ENCODE measurements at regions not wholly inside any gene's neighbourhood (a gene's known extent, or its start where the extent isn't known, plus 50 kb on each side); places are given as distances from the start of the nearest gene placed in this dataset.

DNA sequence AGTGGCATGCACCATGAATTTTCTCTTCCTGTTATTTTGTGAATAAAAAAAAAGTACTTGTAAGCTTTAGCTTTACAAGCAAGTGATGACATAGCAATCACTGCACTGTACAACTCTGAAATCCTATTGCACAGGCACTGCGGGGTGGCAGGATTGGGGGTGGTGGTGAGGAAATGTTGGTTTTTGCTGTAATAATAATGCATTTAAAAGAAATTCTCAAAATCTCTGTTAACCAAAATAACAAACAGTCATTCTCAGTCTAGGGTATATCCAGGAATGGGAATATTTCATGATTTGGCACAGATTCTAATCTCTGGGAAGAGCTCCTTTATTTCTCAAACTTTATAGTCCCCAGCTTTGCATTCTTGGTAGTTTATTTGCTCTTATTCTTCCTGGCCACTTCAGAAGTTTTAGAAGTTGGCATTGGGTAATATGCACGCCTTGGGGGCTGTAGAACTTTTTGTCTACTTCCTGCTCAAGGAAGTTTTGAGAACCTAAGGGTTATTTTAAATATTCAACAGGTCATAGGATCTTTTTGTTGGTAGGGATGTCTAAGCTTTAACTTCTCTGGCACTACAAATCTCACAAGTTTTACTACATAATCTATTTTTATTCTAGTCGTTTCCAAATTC is 353.0 kb upstream of the KLF12 start:
- no peak overlapping the region for H2AFZ ChIP-seq (ENCODE audit: control insufficient read depth, low read length)
- no peak for TF ChIP-seq EZH2 (IDR thresholded peaks at IDR 0.05; ENCODE audit: low read length)
- no peak for TF ChIP-seq CTCF (optimal IDR thresholded peaks at IDR 0.05 in 1 of 3, IDR thresholded peaks at IDR 0.05 in 1 of 3, conservative IDR thresholded peaks at IDR 0.05 in 1 of 3; ENCODE audit: extremely low read depth in 1 of 3, insufficient read depth in 2 of 3, low read length in 3 of 3)
- no peak for DNase-seq (ENCODE audit: low read depth, low spot score)
- no peaks in the 10 kb centered on the region for H4K20me1 ChIP-seq (ENCODE audit: control insufficient read depth, extremely low read depth, insufficient read depth, low read length)
- FAIRE-seq: no peak
- no peaks in the 10 kb centered on the region for H3K36me3 ChIP-seq (ENCODE audit: control insufficient read depth in 2 of 2, extremely low read depth in 1 of 2, insufficient read depth in 2 of 2, low read length in 2 of 2)
- dilution Hi-C loops (cut with MboI; ENCODE audit: extremely low pct_ligation_motif_present, low sequenced_read_pairs): no loop called here
- H3K4me2 ChIP-seq (ENCODE audit: control insufficient read depth, extremely low read depth, insufficient read depth, low read depth, low read length): no peak overlapping the region
- no peak overlapping the region for H3K9ac ChIP-seq (ENCODE audit: control insufficient read depth, extremely low read depth, insufficient read depth, low read length)
- no peaks in the 10 kb centered on the region for H3K9me1 ChIP-seq (ENCODE audit: control insufficient read depth, extremely low read depth, insufficient read depth, low read length)
- no peaks in the 10 kb centered on the region for H3K79me2 ChIP-seq (ENCODE audit: control insufficient read depth, insufficient read depth, low read length)
- no peaks in the 10 kb centered on the region for H3K4me1 ChIP-seq (ENCODE audit: control insufficient read depth, extremely low read depth, insufficient read depth, low read length)
- no peaks in the 10 kb centered on the region for H3K27me3 ChIP-seq (ENCODE audit: control insufficient read depth, extremely low read depth, insufficient read depth, low read length)
- no peaks in the 10 kb centered on the region for H3K9me3 ChIP-seq (ENCODE audit: control insufficient read depth, low read depth, low read length)
- no peak overlapping the region for H3K27ac ChIP-seq (ENCODE audit: control insufficient read depth, insufficient read depth, low read length)
- no peak overlapping the region for H3K4me3 ChIP-seq (ENCODE audit: control insufficient read depth in 2 of 3, extremely low read depth in 1 of 3, insufficient read depth in 2 of 3, low read depth in 1 of 3, low read length in 3 of 3)

DNA sequence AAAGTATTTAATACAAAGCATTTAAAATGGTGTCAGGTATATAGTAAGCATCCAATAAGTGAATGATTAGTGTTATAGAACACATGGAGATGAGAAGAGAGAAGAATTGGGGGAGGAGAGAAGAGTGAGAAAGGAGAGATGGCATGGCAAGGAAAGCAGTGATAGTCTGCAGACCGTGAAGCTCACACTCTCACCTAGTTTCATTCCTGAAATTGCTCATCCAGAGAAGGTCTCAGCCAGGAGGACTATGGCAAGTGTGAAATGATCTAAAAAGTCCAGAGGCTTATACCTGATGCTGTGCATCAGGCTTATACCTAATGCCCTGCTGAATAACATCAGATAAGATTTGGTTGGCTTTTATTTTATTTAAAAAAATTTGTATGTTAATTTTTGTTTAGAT is 351.6 kb upstream of the KLF12 start:
- Histone ChIP-seq H3K9ac (ENCODE audit: control insufficient read depth, extremely low read depth, insufficient read depth, low read length) (no peak overlapping the region), H3K4me2 (ENCODE audit: control insufficient read depth, extremely low read depth, insufficient read depth, low read depth, low read length) (no peak overlapping the region), H3K4me3 (ENCODE audit: control insufficient read depth in 2 of 3, extremely low read depth in 1 of 3, insufficient read depth in 2 of 3, low read depth in 1 of 3, low read length in 3 of 3) (no peak overlapping the region), H3K79me2 (ENCODE audit: control insufficient read depth, insufficient read depth, low read length) (no peaks in the 10 kb centered on the region), H3K9me1 (ENCODE audit: control insufficient read depth, extremely low read depth, insufficient read depth, low read length) (no peaks in the 10 kb centered on the region), H2AFZ (ENCODE audit: control insufficient read depth, low read length) (no peak overlapping the region), H4K20me1 (ENCODE audit: control insufficient read depth, extremely low read depth, insufficient read depth, low read length) (no peaks in the 10 kb centered on the region), H3K27ac (ENCODE audit: control insufficient read depth, insufficient read depth, low read length) (no peak overlapping the region), H3K36me3 (ENCODE audit: control insufficient read depth in 2 of 2, extremely low read depth in 1 of 2, insufficient read depth in 2 of 2, low read length in 2 of 2) (no peaks in the 10 kb centered on the region), H3K9me3 (ENCODE audit: control insufficient read depth, low read depth, low read length) (no peaks in the 10 kb centered on the region), H3K4me1 (ENCODE audit: control insufficient read depth, extremely low read depth, insufficient read depth, low read length) (no peaks in the 10 kb centered on the region), H3K27me3 (ENCODE audit: control insufficient read depth, extremely low read depth, insufficient read depth, low read length) (no peaks in the 10 kb centered on the region)
- dilution Hi-C loops (cut with MboI; ENCODE audit: extremely low pct_ligation_motif_present, low sequenced_read_pairs): no loop called here
- FAIRE-seq (no peak), DNase-seq (ENCODE audit: low read depth, low spot score) (no peak)
- TF ChIP-seq EZH2 (IDR thresholded peaks at IDR 0.05; ENCODE audit: low read length): no peak
- no peak for TF ChIP-seq CTCF (optimal IDR thresholded peaks at IDR 0.05 in 1 of 3, IDR thresholded peaks at IDR 0.05 in 1 of 3, conservative IDR thresholded peaks at IDR 0.05 in 1 of 3; ENCODE audit: extremely low read depth in 1 of 3, insufficient read depth in 2 of 3, low read length in 3 of 3)
